AG08395 (cell line): ENCODE measurements at regions not wholly inside any gene's neighbourhood (a gene's known extent, or its start where the extent isn't known, plus 50 kb on each side); places are given as distances from the start of the nearest gene placed in this dataset.
"Not testable (repeated sequence)": the region's sequence is repeated elsewhere in the genome, so short reads cannot be mapped to it uniquely, and the experiment has no call there.

Experiments
- DNase-seq: peaks from one replicate; pipeline ENCODE4 v3.0.0; 2012; ENCODE audit warnings: mixed read lengths, low spot score

GRCh38 chr3:83251490-83251889 lies 1490.0 kb upstream of the GBE1 start:
- no peak for DNase-seq

- DNase-seq, result no peak
Measured at GRCh38 chr3:83250613-83251012, 1489.2 kb upstream of the GBE1 start.

- DNase-seq, result no peak
Measured at GRCh38 chr3:83248454-83248853, 1487.0 kb upstream of the GBE1 start.

- DNase-seq, result no peak
Measured at GRCh38 chr3:83235180-83235814, 1473.9 kb upstream of the GBE1 start.

GRCh38 chr3:83233715-83234114 lies 1472.3 kb upstream of the GBE1 start:
- DNase-seq, result no peak

- no peak for DNase-seq
Measured at GRCh38 chr3:83230841-83231240, 1469.4 kb upstream of the GBE1 start.

GRCh38 chr3:83230376-83230775 lies 1468.9 kb upstream of the GBE1 start:
- no peak for DNase-seq

- DNase-seq, result no peak
Measured at GRCh38 chr3:83226751-83227150, 1465.3 kb upstream of the GBE1 start.

GRCh38 chr3:83224101-83224868 lies 1462.8 kb upstream of the GBE1 start:
- DNase-seq, result no peak

GRCh38 chr3:83218383-83219200 lies 1457.1 kb upstream of the GBE1 start:
- no peak for DNase-seq

GRCh38 chr3:83217595-83218118 lies 1456.2 kb upstream of the GBE1 start:
- DNase-seq, result not testable (repeated sequence)

- DNase-seq, result no peak
Measured at GRCh38 chr3:83216919-83217594, 1455.6 kb upstream of the GBE1 start.

GRCh38 chr3:83195243-83195642 lies 1433.8 kb upstream of the GBE1 start:
- DNase-seq, result no peak

- DNase-seq, result no peak
Measured at GRCh38 chr3:83193526-83193925, 1432.1 kb upstream of the GBE1 start.

GRCh38 chr3:83189634-83190033 lies 1428.2 kb upstream of the GBE1 start:
- no peak for DNase-seq

GRCh38 chr3:83169473-83169872 lies 1408.0 kb upstream of the GBE1 start:
- no peak for DNase-seq

- no peak for DNase-seq
Measured at GRCh38 chr3:83150896-83151295, 1389.5 kb upstream of the GBE1 start.

- DNase-seq, result no peak
Measured at GRCh38 chr3:83140983-83141382, 1379.5 kb upstream of the GBE1 start.

- DNase-seq, result no peak
Measured at GRCh38 chr3:83131236-83131635, 1369.8 kb upstream of the GBE1 start.

GRCh38 chr3:83122774-83123350 lies 1361.4 kb upstream of the GBE1 start:
- DNase-seq, result no peak

- no peak for DNase-seq
Measured at GRCh38 chr3:83093222-83093572, 1331.8 kb upstream of the GBE1 start.
